Amniotic epithelial cell (primary cell): ENCODE measurements at regions not wholly inside any gene's neighbourhood (a gene's known extent, or its start where the extent isn't known, plus 50 kb on each side); places are given as distances from the start of the nearest gene placed in this dataset.

ENCODE experiments used
- DNase-seq: peaks from one replicate; pipeline ENCODE4 v3.0.0-alpha.2; 2010; ENCODE audit warnings: low read depth

GRCh38 chr6:17047889-17048288, 54.0 kb upstream of the STMND1 start:
- no peak for DNase-seq

DNA sequence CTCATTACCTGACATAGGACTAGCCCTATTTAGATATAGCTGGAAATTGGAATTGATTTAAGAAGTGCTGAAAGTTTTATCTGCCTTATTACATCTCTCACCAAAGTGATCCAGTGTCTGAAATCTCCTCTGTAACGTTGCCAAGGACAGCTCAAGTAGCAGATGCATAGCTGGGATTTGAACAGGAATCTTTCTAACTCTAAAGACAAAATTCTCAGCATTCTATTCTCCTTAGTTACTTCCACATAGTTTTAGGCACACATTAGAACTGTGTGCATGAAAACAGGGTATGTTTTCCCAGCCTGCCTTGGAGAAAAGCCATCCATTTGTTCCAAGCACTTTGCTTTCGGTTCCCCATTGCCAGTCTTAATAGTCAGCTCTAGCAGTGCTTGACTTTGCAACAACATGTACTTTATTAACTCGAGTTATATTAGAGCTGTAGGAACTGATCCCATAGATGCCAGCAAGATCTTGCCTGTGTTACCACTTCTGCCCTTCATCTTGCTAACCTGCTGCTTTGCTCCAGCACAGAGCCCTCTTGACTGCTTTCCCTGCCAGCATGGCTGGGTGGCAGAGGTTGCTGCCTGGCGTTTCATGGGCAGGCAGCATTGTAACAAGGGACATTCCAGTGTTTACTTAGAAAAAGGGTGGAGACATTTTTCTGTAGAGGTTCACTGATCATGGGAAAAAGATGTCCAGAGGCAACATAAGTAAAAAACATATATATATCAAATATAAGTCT, 56.1 kb upstream of the STMND1 start:
- peak; percentile 81 for DNase-seq

- DNase-seq, result no peak
Measured at GRCh38 chr6:17043148-17043522, 58.7 kb upstream of the STMND1 start.

- DNase-seq, result peak; percentile 55
Measured at GRCh38 chr6:17042422-17043147, 59.3 kb upstream of the STMND1 start.

GRCh38 chr6:17039266-17039665, 62.6 kb upstream of the STMND1 start:
- peak; percentile 31 for DNase-seq

- peak; percentile 91 for DNase-seq
Measured at GRCh38 chr6:17038316-17038715, 63.5 kb upstream of the STMND1 start.

DNA sequence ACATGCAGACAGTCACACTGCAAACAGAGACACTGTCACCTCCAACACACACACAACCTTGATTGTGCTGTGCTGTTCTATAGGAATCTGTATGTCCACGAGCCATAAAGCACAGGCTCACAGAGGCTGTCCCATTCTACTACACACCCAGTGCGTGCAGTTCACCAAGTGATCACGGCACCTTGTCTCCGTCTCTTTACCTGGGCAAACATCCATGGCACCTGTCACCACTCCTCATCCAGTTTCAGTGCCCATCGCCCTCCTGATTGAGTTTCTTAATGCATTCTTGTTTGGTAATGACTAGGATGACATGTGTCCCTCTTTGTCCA, 65.8 kb upstream of the STMND1 start:
- no peak for DNase-seq

- no peak for DNase-seq
Measured at GRCh38 chr6:17035257-17036064, 66.4 kb upstream of the STMND1 start.

GRCh38 chr6:17033746-17034145, 68.1 kb upstream of the STMND1 start:
- DNase-seq, result no peak

DNA sequence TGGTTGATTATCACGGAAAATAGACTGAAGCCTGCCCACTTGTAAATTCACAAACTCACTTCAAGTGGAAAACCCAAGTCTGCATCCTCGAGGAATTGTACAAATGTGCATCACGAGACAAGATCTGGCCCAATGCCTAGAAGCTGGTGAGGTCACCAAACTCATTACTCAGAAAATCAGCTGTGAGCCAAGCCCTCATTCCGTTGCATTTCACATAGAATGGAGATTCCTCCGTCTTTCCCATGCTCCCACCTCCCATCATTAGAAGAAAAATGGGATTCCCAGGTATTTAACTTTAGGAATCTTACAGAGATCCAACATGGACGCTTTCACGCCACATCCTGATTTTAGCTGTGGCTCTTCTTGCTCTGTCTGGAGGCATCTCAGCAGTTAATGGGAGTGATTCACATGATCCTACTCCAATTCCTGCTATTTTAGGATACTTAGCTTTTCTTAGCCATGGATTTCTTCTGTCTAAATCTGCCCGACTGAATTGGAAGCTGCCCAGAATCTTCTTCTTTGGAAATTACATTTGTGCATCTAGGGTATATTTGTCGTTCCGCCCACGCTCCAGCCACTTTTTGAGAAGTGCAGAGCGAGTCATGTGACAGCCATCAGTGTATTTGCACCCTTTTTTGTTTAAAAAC, 68.7 kb upstream of the STMND1 start:
- DNase-seq, result peak; percentile 93

- no peak for DNase-seq
Measured at GRCh38 chr6:17032590-17032987, 69.3 kb upstream of the STMND1 start.

- DNase-seq, result no peak
Measured at GRCh38 chr6:17031961-17032360, 69.9 kb upstream of the STMND1 start.

DNA sequence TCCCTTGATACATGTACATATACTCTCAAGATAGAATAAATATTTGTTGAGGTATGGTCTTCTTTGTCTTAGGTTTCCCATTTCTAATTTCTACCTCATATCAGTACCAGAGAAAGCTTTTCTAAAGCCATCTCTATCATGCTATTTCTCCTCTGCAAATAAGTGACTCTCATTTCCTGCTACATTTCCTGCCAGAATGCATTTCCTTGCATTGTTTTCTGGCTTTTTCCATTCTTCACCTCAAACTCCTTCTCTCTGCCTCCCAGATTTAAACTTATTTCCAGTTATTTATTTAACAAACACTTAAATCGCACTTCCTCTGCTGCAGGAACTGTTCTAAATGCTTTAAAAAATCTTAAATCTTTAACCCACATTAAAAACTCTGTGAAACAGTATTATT, 74.4 kb upstream of the STMND1 start:
- DNase-seq, result no peak

GRCh38 chr6:17022604-17023003, 79.2 kb upstream of the STMND1 start:
- peak; percentile 67 for DNase-seq

DNA sequence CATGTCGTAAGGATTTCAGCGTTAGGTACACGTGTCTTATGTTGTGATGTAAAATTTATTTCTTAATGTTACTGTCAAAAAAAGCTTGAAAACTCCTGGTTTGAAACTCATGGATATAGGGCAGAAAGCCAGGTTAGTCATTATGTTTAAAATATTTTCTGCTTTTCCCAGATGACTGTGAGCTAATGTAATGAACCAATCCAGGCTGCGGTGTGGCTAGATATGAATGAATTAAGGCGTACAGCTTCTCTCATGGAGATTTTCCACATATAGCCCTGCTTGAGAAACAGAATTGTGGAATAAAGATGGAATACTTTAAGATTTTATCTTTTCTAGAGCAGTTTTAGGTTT, 80.3 kb upstream of the STMND1 start:
- peak; percentile 75 for DNase-seq

DNA sequence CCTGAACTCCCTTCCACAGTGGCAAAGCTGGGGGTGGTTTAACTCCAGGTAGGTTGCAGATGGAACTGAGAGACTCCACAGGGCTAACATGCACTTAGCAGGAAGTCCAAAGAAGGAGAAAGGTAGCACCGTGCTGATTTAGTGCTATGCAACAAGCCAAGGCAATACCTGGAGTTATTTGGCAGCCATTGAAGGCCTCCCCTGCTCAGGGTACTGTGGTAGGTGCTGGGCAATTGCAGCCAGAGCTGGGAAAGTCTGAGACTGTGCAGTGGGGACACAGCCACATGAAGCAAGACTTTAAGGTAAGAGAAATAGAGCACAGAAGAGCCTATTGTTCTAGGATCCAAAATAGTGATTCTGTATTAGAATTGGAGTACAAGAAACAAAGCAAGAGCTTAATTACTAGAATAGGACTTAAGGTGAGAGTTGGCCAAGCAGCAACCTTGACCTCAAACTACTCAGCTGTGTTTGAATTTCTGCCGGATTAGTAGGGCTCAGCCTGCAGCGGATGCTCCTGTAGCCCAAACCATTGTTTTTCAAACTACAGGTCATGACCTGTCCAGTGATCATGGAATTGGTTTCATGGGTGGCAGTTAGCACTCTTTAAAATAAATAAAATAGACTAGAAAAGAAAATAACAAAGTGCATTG, 80.8 kb upstream of the STMND1 start:
- no peak for DNase-seq

- DNase-seq, result no peak
Measured at GRCh38 chr6:17018425-17018824, 83.4 kb upstream of the STMND1 start.

- DNase-seq, result no peak
Measured at GRCh38 chr6:17017416-17017815, 84.4 kb upstream of the STMND1 start.

GRCh38 chr6:17015551-17016381, 86.1 kb upstream of the STMND1 start:
- no peak for DNase-seq

- DNase-seq, result peak; percentile 91
Measured at GRCh38 chr6:17015144-17015543, 86.7 kb upstream of the STMND1 start.

GRCh38 chr6:17013701-17014100, 88.1 kb upstream of the STMND1 start:
- peak; percentile 53 for DNase-seq
